ENCODE measurements at regions not wholly inside any gene's neighbourhood (a gene's known extent, or its start where the extent isn't known, plus 50 kb on each side); places are given as distances from the start of the nearest gene placed in this dataset.

- H3K4me3 Mint-ChIP-seq (ENCODE audit: unreplicated experiment): no peak overlapping the region
- no peaks in the 10 kb centered on the region for H3K4me1 Mint-ChIP-seq (ENCODE audit: insufficient read depth, unreplicated experiment)
- CTCF ChIA-PET: interaction anchor here (0.7 kb wide), 1 partner anchor 182 kb away, joined by 3 read pairs; no protein-coding TSS in a partner anchor
- intact Hi-C loops (cut with micrococcal nuclease): no loop called here
- BruUV-seq (replicated peaks): no TSS peak
- peaks cover 14% of the 10 kb centered on the region for H3K27me3 Mint-ChIP-seq (ENCODE audit: insufficient read depth, unreplicated experiment)
- H3K9me3 Mint-ChIP-seq (ENCODE audit: unreplicated experiment): no peaks in the 10 kb centered on the region
- no peak for DNase-seq (ENCODE audit: unreplicated experiment)
- no peak overlapping the region for H3K27ac Mint-ChIP-seq (ENCODE audit: low read depth, unreplicated experiment)
- H3K36me3 Mint-ChIP-seq (ENCODE audit: insufficient read depth, unreplicated experiment): no peaks in the 10 kb centered on the region
- TF ChIP-seq, protein P1, sequence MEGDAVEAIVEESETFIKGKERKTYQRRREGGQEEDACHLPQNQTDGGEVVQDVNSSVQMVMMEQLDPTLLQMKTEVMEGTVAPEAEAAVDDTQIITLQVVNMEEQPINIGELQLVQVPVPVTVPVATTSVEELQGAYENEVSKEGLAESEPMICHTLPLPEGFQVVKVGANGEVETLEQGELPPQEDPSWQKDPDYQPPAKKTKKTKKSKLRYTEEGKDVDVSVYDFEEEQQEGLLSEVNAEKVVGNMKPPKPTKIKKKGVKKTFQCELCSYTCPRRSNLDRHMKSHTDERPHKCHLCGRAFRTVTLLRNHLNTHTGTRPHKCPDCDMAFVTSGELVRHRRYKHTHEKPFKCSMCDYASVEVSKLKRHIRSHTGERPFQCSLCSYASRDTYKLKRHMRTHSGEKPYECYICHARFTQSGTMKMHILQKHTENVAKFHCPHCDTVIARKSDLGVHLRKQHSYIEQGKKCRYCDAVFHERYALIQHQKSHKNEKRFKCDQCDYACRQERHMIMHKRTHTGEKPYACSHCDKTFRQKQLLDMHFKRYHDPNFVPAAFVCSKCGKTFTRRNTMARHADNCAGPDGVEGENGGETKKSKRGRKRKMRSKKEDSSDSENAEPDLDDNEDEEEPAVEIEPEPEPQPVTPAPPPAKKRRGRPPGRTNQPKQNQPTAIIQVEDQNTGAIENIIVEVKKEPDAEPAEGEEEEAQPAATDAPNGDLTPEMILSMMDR (IDR thresholded peaks at IDR 0.05; ENCODE audit: unreplicated experiment): no peak
- POLR2A ChIA-PET: no interaction called here
Measured at GRCh38 chr20:63128367-63128766, 87.6 kb downstream of the YTHDF1 start.

GRCh38 chr20:63127700-63128364 is 88.1 kb downstream of the YTHDF1 start:
- no peaks in the 10 kb centered on the region for H3K36me3 Mint-ChIP-seq (ENCODE audit: insufficient read depth, unreplicated experiment)
- no peak for DNase-seq (ENCODE audit: unreplicated experiment)
- H3K27me3 Mint-ChIP-seq (ENCODE audit: insufficient read depth, unreplicated experiment): peaks cover 14% of the 10 kb centered on the region
- POLR2A ChIA-PET: no interaction called here
- CTCF ChIA-PET: interaction anchor here (0.7 to 1.1 kb wide), 2 partner anchors 9 to 182 kb away, joined by 3 read pairs; no protein-coding TSS in a partner anchor
- H3K9me3 Mint-ChIP-seq (ENCODE audit: unreplicated experiment): no peaks in the 10 kb centered on the region
- H3K4me1 Mint-ChIP-seq (ENCODE audit: insufficient read depth, unreplicated experiment): no peaks in the 10 kb centered on the region
- H3K27ac Mint-ChIP-seq (ENCODE audit: low read depth, unreplicated experiment): no peak overlapping the region
- no TSS peak for BruUV-seq (replicated peaks)
- no peak overlapping the region for H3K4me3 Mint-ChIP-seq (ENCODE audit: unreplicated experiment)
- TF ChIP-seq, protein P1 (IDR thresholded peaks at IDR 0.05; ENCODE audit: unreplicated experiment): no peak
- intact Hi-C loops (cut with micrococcal nuclease): no loop called here

- ChIA-PET POLR2A (no interaction called here), CTCF (interaction anchor here (1.1 kb wide), 1 partner anchor 10 kb away, joined by 3 read pairs; no protein-coding TSS in a partner anchor)
- Mint-ChIP-seq H3K4me3 (ENCODE audit: unreplicated experiment) (no peak overlapping the region), H3K36me3 (ENCODE audit: insufficient read depth, unreplicated experiment) (no peaks in the 10 kb centered on the region), H3K27ac (ENCODE audit: low read depth, unreplicated experiment) (no peak overlapping the region), H3K9me3 (ENCODE audit: unreplicated experiment) (no peaks in the 10 kb centered on the region), H3K4me1 (ENCODE audit: insufficient read depth, unreplicated experiment) (no peaks in the 10 kb centered on the region), H3K27me3 (ENCODE audit: insufficient read depth, unreplicated experiment) (peaks cover 18% of the 10 kb centered on the region)
- no peak for DNase-seq (ENCODE audit: unreplicated experiment)
- TF ChIP-seq, protein P1 (IDR thresholded peaks at IDR 0.05; ENCODE audit: unreplicated experiment): no peak
- intact Hi-C loops (cut with micrococcal nuclease): no loop called here
- no TSS peak for BruUV-seq (replicated peaks)
Measured at GRCh38 chr20:63126876-63127699, 88.8 kb downstream of the YTHDF1 start.

GRCh38 chr20:63125838-63126601 is 89.9 kb downstream of the YTHDF1 start:
- Mint-ChIP-seq H3K4me1 (ENCODE audit: insufficient read depth, unreplicated experiment) (no peaks in the 10 kb centered on the region), H3K4me3 (ENCODE audit: unreplicated experiment) (no peak overlapping the region), H3K36me3 (ENCODE audit: insufficient read depth, unreplicated experiment) (no peaks in the 10 kb centered on the region), H3K9me3 (ENCODE audit: unreplicated experiment) (no peaks in the 10 kb centered on the region), H3K27ac (ENCODE audit: low read depth, unreplicated experiment) (no peak overlapping the region), H3K27me3 (ENCODE audit: insufficient read depth, unreplicated experiment) (peaks cover 11% of the 10 kb centered on the region)
- TF ChIP-seq, protein P1 (IDR thresholded peaks at IDR 0.05; ENCODE audit: unreplicated experiment): no peak
- intact Hi-C loops (cut with micrococcal nuclease): no loop called here
- no TSS peak for BruUV-seq (replicated peaks)
- CTCF ChIA-PET: interaction anchor here (0.8 kb wide), 1 partner anchor 71 kb away, joined by 3 read pairs; no protein-coding TSS in a partner anchor
- POLR2A ChIA-PET: no interaction called here
- DNase-seq (ENCODE audit: unreplicated experiment): no peak
